ENCODE measurements at regions not wholly inside any gene's neighbourhood (a gene's known extent, or its start where the extent isn't known, plus 50 kb on each side); places are given as distances from the start of the nearest gene placed in this dataset.
A peak's percentile ranks its signal among the peaks of the same experiment; 100 is the strongest.

DNA sequence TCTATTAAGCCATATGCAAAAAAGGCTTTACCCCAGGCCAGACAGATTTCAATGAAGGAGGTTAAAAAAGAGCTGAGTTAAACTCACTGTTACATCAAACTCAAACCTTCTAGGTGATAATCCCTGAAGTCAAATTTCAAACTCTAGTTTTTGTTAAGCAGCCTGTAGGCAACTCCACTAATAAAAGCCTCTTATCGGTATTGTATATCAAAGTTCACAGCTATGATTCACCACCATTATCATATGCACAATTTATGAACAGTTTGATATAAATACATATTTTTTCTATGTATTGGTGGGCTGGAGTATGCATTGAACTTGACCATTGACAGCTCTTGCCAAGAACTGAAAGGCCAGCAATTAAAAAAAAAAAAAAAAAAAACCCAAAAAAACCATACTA, 308.2 kb downstream of the BTBD3 start:
- no TSS peak for BruUV-seq (replicated peaks)
- TF ChIP-seq CTCF (IDR thresholded peaks at IDR 0.05; ENCODE audit: unreplicated experiment) = no peak
- peaks cover 42% of the 10 kb centered on the region for H3K9me3 Mint-ChIP-seq (ENCODE audit: unreplicated experiment)
- ChIA-PET CTCF (interaction anchor here (0.6 to 1.0 kb wide), 3 partner anchors 21 to 157 kb away, joined by 3 to 7 read pairs (median 4); no protein-coding TSS in a partner anchor), POLR2A (no interaction called here)
- H3K27me3 Mint-ChIP-seq (ENCODE audit: insufficient read depth, unreplicated experiment) = no peaks in the 10 kb centered on the region
- no peak overlapping the region for H3K4me3 Mint-ChIP-seq (ENCODE audit: unreplicated experiment)
- H3K4me1 Mint-ChIP-seq (ENCODE audit: insufficient read depth, unreplicated experiment) = no peaks in the 10 kb centered on the region
- no peak for DNase-seq (ENCODE audit: unreplicated experiment)
- no peaks in the 10 kb centered on the region for H3K36me3 Mint-ChIP-seq (ENCODE audit: insufficient read depth, unreplicated experiment)
- intact Hi-C loops (cut with micrococcal nuclease) = no loop called here
- no peak overlapping the region for H3K27ac Mint-ChIP-seq (ENCODE audit: low read depth, unreplicated experiment)

GRCh38 chr20:12229891-12230290, 312.2 kb downstream of the BTBD3 start:
- H3K27me3 Mint-ChIP-seq (ENCODE audit: insufficient read depth, unreplicated experiment) = no peaks in the 10 kb centered on the region
- H3K4me1 Mint-ChIP-seq (ENCODE audit: insufficient read depth, unreplicated experiment) = no peaks in the 10 kb centered on the region
- H3K36me3 Mint-ChIP-seq (ENCODE audit: insufficient read depth, unreplicated experiment) = no peaks in the 10 kb centered on the region
- POLR2A ChIA-PET = no interaction called here
- intact Hi-C loops (cut with micrococcal nuclease) = no loop called here
- BruUV-seq (replicated peaks) = no TSS peak
- no peak for DNase-seq (ENCODE audit: unreplicated experiment)
- H3K9me3 Mint-ChIP-seq (ENCODE audit: unreplicated experiment) = peaks cover 8% of the 10 kb centered on the region
- no peak for TF ChIP-seq CTCF (IDR thresholded peaks at IDR 0.05; ENCODE audit: unreplicated experiment)
- H3K27ac Mint-ChIP-seq (ENCODE audit: low read depth, unreplicated experiment) = no peak overlapping the region
- H3K4me3 Mint-ChIP-seq (ENCODE audit: unreplicated experiment) = no peak overlapping the region
- CTCF ChIA-PET = interaction anchor here (0.7 kb wide), 1 partner anchor 12 kb away, joined by 3 read pairs; no protein-coding TSS in a partner anchor

DNA sequence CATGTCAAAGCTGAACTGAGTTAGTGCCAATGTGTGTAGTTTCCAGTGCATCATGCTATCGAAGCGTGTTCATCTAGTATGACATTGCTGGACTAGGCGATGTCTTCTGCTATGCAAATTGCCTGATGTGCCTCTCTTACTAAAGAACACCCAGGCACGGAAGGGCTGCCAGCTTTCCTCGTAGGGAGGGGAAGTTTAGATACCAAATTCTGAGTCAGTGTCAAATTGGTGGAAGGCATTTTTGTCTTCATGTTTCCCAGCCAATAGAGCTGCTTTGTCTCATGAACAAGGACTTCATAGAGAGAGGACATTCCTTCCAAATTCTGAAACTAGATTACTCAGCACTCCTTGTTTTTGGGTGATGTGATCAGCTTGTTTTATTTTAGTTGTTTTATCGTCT, 320.1 kb downstream of the BTBD3 start:
- Mint-ChIP-seq H3K9me3 (ENCODE audit: unreplicated experiment) (peaks cover 31% of the 10 kb centered on the region), H3K4me3 (ENCODE audit: unreplicated experiment) (no peak overlapping the region), H3K4me1 (ENCODE audit: insufficient read depth, unreplicated experiment) (no peaks in the 10 kb centered on the region), H3K27ac (ENCODE audit: low read depth, unreplicated experiment) (no peak overlapping the region), H3K27me3 (ENCODE audit: insufficient read depth, unreplicated experiment) (no peaks in the 10 kb centered on the region), H3K36me3 (ENCODE audit: insufficient read depth, unreplicated experiment) (no peaks in the 10 kb centered on the region)
- POLR2A ChIA-PET = no interaction called here
- peak; percentile 4 for DNase-seq (ENCODE audit: unreplicated experiment)
- no peak for TF ChIP-seq CTCF (IDR thresholded peaks at IDR 0.05; ENCODE audit: unreplicated experiment)
- CTCF ChIA-PET = interaction anchor here (0.5 to 0.8 kb wide), 3 partner anchors 151 to 1185 kb away, joined by 3 to 4 read pairs (median 4); no protein-coding TSS in a partner anchor
- intact Hi-C loops (cut with micrococcal nuclease) = no loop called here
- no TSS peak for BruUV-seq (replicated peaks)

- Mint-ChIP-seq H3K27me3 (ENCODE audit: insufficient read depth, unreplicated experiment) (no peaks in the 10 kb centered on the region), H3K27ac (ENCODE audit: low read depth, unreplicated experiment) (no peak overlapping the region), H3K36me3 (ENCODE audit: insufficient read depth, unreplicated experiment) (no peaks in the 10 kb centered on the region), H3K4me1 (ENCODE audit: insufficient read depth, unreplicated experiment) (no peaks in the 10 kb centered on the region), H3K4me3 (ENCODE audit: unreplicated experiment) (no peak overlapping the region), H3K9me3 (ENCODE audit: unreplicated experiment) (peaks cover 52% of the 10 kb centered on the region)
- no peak for DNase-seq (ENCODE audit: unreplicated experiment)
- BruUV-seq (replicated peaks) = no TSS peak
- TF ChIP-seq CTCF (IDR thresholded peaks at IDR 0.05; ENCODE audit: unreplicated experiment) = no peak
- ChIA-PET CTCF (no interaction called here), POLR2A (no interaction called here)
- intact Hi-C loops (cut with micrococcal nuclease) = no loop called here
Measured at GRCh38 chr20:12241065-12241464, 323.4 kb downstream of the BTBD3 start.

All from MCF 10A (cell line).